Activated CD4-positive, alpha-beta T cell treated with anti-CD3 and anti-CD28 coated beads for 36 hours (primary cell): ENCODE measurements at regions not wholly inside any gene's neighbourhood (a gene's known extent, or its start where the extent isn't known, plus 50 kb on each side); places are given as distances from the start of the nearest gene placed in this dataset.

Source experiments
- ATAC-seq: fragments of 200-7000 bp; cut with Tn5 transposase; one replicate; pipeline ENCODE4 v1.10.0; 2021; ENCODE audit warnings: mild to moderate bottlenecking, moderate library complexity
- CTCF ChIA-PET: fragments of 350-600 bp; sonication (Branson Sonifier 250); formaldehyde crosslinking; loops from one replicate; lab custom pipeline; 2021; ENCODE audit warnings: antibody characterized with exemption; lab: Charles Lee
- POLR2A ChIA-PET: fragments of 350-600 bp; sonication (Branson Sonifier 250); formaldehyde crosslinking; loops from one replicate; lab custom pipeline; 2021; ENCODE audit warnings: antibody characterized with exemption, inconsistent platforms; lab: Charles Lee
- DNase-seq: peaks from one replicate; pipeline ENCODE4 v3.0.0-alpha.2; 2020
- H3K27ac Mint-ChIP-seq: one replicate; pipeline ENCODE4 v1.8.0; 2021; ENCODE audit warnings: mixed read lengths
- H3K27me3 Mint-ChIP-seq: one replicate; pipeline ENCODE4 v1.8.0; 2021; ENCODE audit warnings: mixed read lengths
- H3K36me3 Mint-ChIP-seq: one replicate; pipeline ENCODE4 v1.8.0; 2021; ENCODE audit warnings: low read depth, mixed read lengths
- H3K4me1 Mint-ChIP-seq: one replicate; pipeline ENCODE4 v1.8.0; 2021; ENCODE audit warnings: mixed read lengths
- H3K4me3 Mint-ChIP-seq: one replicate; pipeline ENCODE4 v1.8.0; 2021; ENCODE audit warnings: mild to moderate bottlenecking, moderate library complexity, mixed read lengths
- H3K9me3 Mint-ChIP-seq: one replicate; pipeline ENCODE4 v1.8.0; 2021; ENCODE audit warnings: low read depth, mixed read lengths
- intact Hi-C, 2 experiments: fragments of 100-400 bp; cut with DNase I in 1 of 2; cut with micrococcal nuclease in 1 of 2; formaldehyde crosslinking; loops; one replicate each; pipeline versions ENCODE4 v1.14.2 to v1.15.1; 2022 to 2024; cut with DNase I, micrococcal nuclease

DNA sequence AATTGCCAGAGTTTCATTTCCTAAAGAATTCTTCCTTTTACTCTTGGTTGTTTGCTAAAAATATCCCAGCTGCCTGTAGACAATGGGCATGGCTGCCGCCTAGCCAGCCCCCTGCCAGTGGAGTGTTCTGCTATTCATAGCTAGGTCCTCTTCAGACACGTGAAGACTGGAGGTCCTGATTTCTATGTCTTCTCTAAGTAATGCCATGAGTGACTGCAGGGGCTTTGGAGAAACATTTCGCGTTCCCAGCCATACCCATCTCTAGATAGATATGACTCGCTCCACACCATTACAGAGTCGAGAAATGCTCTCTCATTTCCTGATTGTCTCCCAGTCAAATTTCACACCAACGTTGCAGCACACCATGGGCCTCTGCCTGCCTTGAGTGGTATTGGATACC lies 99.5 kb upstream of the BACE2 start:
- ATAC-seq = no peak
- Mint-ChIP-seq H3K27ac (no peak overlapping the region), H3K4me3 (peak overlapping the region; percentile 9), H3K4me1 (peaks cover 9% of the 10 kb centered on the region), H3K9me3 (no peaks in the 10 kb centered on the region), H3K36me3 (no peaks in the 10 kb centered on the region), H3K27me3 (peaks cover 24% of the 10 kb centered on the region)
- DNase-seq = no peak
- intact Hi-C loops = loop anchor here (2.0 kb wide), 2 partner anchors 602 to 926 kb away; no protein-coding TSS in a partner anchor
- ChIA-PET CTCF (interaction anchor here (0.6 to 1.2 kb wide), 9 partner anchors 12 to 1201 kb away, joined by 3 to 4 read pairs (median 3); partner anchors contain the start of gene PCP4), POLR2A (no interaction called here)

DNA sequence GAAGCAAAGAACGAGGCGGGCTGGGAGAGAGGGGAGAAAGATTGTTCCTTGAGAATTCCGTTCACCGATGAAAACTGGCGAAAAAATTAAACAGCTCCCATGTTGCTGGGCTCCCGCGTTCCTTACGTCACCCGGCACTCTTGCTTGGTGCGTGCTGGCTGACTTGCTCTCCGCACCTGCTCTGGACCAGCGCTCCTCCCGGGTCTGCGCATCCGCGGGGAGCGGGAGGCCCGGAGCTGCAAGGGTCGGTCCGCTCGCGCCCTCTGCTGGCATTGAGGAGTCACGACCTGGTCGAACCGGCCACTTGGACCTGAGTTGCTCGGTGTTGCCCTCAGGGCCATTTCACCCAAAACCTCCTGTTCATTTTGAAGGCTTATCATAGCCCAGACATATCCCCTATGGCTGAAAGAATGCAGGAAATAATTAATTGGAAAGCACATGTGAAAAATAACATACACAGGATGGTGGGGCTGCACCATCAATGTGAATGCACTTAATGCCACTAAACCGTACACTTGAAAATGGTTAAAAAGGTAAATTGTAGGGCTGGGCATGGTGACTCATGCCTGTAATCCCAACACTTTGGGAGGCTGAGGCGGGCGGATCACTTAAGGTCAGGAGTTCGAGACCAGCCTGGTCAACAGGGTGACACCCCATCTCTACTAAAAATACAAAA lies 98.9 kb upstream of the BACE2 start:
- POLR2A ChIA-PET = no interaction called here
- peaks cover 24% of the 10 kb centered on the region for H3K27me3 Mint-ChIP-seq
- intact Hi-C loops = loop anchor here (1.0 to 2.0 kb wide), 3 partner anchors 602 to 926 kb away; no protein-coding TSS in a partner anchor
- H3K4me3 Mint-ChIP-seq = peak overlapping the region; percentile 9
- DNase-seq = peak; percentile 89
- peaks cover 9% of the 10 kb centered on the region for H3K4me1 Mint-ChIP-seq
- ATAC-seq = peak; percentile 78
- no peaks in the 10 kb centered on the region for H3K9me3 Mint-ChIP-seq
- CTCF ChIA-PET = interaction anchor here (0.6 to 1.2 kb wide), 9 partner anchors 13 to 1202 kb away, joined by 3 to 4 read pairs (median 3); partner anchors contain the start of gene PCP4
- no peaks in the 10 kb centered on the region for H3K36me3 Mint-ChIP-seq
- no peak overlapping the region for H3K27ac Mint-ChIP-seq

DNA sequence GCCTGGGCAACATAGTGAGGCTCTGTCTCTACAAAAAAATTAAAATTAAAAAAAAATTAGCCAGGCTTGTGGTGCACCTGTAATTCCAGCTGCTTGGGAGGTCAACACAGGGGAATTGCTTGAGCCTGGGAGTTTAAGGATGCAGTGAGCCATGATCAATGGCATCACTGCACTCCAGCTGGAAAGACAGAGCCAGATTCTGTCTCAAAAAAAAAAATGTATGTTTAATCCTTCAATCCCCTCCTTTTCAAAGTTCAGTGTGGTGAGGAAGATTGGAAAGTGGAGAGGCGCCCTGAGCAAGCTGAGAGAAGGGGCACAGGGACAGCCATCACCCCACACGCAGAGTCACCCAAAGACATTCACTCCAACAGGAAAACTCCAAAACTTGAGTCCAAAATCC lies 97.7 kb upstream of the BACE2 start:
- POLR2A ChIA-PET = no interaction called here
- H3K27ac Mint-ChIP-seq = no peak overlapping the region
- peaks cover 23% of the 10 kb centered on the region for H3K27me3 Mint-ChIP-seq
- intact Hi-C loops = no loop called here
- peaks cover 9% of the 10 kb centered on the region for H3K4me1 Mint-ChIP-seq
- no peak for DNase-seq
- no peaks in the 10 kb centered on the region for H3K36me3 Mint-ChIP-seq
- H3K4me3 Mint-ChIP-seq = no peak overlapping the region
- H3K9me3 Mint-ChIP-seq = no peaks in the 10 kb centered on the region
- CTCF ChIA-PET = no interaction called here
- no peak for ATAC-seq

DNA sequence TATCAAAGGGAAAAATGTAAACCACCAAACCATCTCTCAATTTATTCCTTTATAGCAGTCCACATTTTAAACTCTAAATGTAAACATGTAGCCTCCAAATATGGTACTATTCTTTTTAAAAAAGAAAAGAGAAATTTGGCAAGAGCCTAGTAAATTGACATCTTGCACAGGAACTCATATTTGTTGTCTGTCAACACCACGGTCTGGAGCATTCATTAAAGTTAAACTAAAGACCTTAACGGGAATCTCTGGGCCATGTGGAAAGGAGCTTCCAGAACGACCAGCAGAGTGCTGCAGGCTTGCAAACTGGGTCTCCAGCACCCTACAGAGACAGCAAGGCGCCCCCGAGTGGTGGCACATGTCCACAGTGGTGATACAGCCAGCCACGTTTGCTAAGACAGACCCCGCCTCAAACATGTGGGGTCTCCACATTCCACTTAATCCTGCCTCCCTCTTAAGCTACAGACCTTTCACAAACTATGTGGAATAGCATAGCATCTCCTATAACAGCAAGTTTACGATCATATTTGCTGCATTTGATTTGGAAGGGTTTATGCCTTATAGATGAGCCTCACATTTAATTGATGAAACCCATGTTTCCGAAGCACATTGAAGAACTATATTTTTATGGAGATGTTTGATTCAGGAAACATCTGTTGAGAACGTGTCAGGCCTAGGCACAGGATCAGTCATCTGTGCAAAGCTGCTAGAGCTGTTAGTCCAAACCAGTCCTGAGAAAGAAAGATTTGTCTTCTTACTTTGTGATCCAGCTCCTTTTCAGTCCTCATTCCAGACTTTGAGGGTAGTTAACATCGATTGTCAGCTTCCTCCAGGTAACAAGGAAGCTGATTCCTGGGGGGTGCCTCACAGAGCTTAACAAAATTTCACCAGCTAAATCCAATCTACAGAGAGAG lies 96.4 kb upstream of the BACE2 start:
- intact Hi-C loops = no loop called here
- no peak for ATAC-seq
- H3K27me3 Mint-ChIP-seq = peaks cover 21% of the 10 kb centered on the region
- H3K4me1 Mint-ChIP-seq = peaks cover 9% of the 10 kb centered on the region
- ChIA-PET CTCF (interaction anchor here (0.8 to 1.6 kb wide), 3 partner anchors 9 to 928 kb away, joined by 3 to 5 read pairs (median 3); no protein-coding TSS in a partner anchor), POLR2A (no interaction called here)
- H3K27ac Mint-ChIP-seq = no peak overlapping the region
- no peaks in the 10 kb centered on the region for H3K36me3 Mint-ChIP-seq
- no peaks in the 10 kb centered on the region for H3K9me3 Mint-ChIP-seq
- no peak overlapping the region for H3K4me3 Mint-ChIP-seq
- peak; percentile 22 for DNase-seq

DNA sequence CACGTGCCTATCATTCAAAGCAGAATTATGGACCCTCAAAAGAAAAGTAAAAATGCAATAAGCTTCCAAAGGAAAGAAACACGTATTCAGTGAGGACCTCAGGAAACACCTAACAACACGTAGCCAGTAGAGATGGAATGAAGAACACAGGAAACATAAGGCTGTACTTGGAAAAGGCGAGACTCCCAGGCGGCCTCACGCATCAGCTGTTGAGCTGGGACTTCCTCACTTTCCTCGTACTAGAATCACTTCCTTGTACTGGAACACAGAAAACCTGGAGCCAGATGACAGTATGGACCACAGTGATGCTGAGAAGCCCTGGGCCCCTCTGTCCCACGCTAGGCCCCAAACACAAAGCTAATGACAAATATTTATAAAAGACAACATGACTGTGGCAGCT lies 94.4 kb upstream of the BACE2 start:
- ChIA-PET POLR2A (interaction anchor here (0.7 kb wide), 1 partner anchor 13 kb away, joined by 3 read pairs; no protein-coding TSS in a partner anchor), CTCF (interaction anchor here (1.6 kb wide), 1 partner anchor 930 kb away, joined by 3 read pairs; no protein-coding TSS in a partner anchor)
- Mint-ChIP-seq H3K9me3 (no peaks in the 10 kb centered on the region), H3K27ac (no peak overlapping the region), H3K36me3 (no peaks in the 10 kb centered on the region), H3K27me3 (peaks cover 8% of the 10 kb centered on the region), H3K4me1 (peaks cover 7% of the 10 kb centered on the region), H3K4me3 (no peak overlapping the region)
- ATAC-seq (no peak), DNase-seq (no peak)
- intact Hi-C loops = no loop called here

DNA sequence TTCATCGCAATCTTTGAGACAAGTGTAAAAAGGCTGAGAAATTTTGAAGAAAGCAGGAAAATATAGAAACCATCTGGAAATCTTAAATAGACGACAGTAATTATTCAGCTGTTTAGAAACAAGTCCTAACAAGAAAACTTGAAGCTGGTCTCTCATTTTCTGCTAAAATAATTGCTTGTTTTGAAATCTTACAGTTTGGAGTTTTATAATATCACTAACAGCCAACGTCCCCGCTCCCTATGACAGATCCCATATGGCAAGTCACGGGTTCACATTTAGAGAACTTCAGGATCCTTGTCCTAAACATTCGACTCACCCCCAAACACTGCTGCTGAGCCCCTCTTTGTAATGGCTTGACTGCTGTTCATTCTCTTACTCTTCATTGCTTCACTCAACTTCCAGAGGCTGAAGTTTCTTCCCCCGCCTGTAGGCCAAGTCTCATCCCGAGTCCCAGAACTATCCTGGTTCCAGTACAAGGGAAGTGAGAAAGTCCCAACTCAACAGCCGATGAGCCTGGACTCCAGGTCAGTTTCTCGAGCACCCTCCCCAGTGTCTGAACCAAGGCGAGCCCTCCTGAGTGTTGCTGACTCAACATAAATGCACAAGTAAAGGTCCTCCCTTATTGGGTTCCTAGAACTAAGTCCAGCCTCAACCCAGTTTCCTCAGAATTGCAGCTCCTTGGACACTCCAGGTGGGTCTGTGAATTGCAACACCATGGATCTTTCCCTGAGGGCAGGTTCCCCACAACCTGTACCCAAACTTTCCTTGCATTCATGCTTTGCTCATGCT lies 93.4 kb upstream of the BACE2 start:
- DNase-seq (no peak), ATAC-seq (no peak)
- Mint-ChIP-seq H3K27ac (no peak overlapping the region), H3K36me3 (no peaks in the 10 kb centered on the region), H3K9me3 (no peaks in the 10 kb centered on the region), H3K4me3 (no peak overlapping the region), H3K4me1 (no peaks in the 10 kb centered on the region), H3K27me3 (peaks cover 5% of the 10 kb centered on the region)
- CTCF ChIA-PET = no interaction called here
- POLR2A ChIA-PET = no interaction called here
- intact Hi-C loops = no loop called here

DNA sequence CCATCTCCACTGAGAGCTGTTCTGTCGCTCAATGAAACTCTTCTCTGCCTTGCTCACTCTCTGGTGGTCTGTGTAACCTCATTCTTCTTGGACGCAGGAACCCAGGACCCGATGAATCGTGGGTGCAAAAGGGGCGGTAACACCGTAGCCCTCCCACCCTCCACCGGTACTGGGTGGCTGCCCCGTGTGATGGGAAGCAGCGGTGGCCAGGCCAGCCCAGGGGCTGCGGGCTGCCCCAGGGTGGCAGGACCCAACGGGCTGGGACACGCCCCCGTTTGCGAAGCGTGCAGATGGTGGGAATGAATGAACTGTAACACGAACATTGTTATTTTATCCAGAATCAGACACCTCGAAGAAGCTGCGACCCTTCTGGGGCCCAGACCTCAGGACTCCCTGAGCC lies 92.3 kb upstream of the BACE2 start:
- Mint-ChIP-seq H3K27ac (no peak overlapping the region), H3K27me3 (peaks cover 3% of the 10 kb centered on the region), H3K9me3 (no peaks in the 10 kb centered on the region), H3K4me3 (no peak overlapping the region), H3K36me3 (no peaks in the 10 kb centered on the region), H3K4me1 (no peaks in the 10 kb centered on the region)
- CTCF ChIA-PET = no interaction called here
- intact Hi-C loops = no loop called here
- ATAC-seq (no peak), DNase-seq (no peak)
- POLR2A ChIA-PET = no interaction called here

DNA sequence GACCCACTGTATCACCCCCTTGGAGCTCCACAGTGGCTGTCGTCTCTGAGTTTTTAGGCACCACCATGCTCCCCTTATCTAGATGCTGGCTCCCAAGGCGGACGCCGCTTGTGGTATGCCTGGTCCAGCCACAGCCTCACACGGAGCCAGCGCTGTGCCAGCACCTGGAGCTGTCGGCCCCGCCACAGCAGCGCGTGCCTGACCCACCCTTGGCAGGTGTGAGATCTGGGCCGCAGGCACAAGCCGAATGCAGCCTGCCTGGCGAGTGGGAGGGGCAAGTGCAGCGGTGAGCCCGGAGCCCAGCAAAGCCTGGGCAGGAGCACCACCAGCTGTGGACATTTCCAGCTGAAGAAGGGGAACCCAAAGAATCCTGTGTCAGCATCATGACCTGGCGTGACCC lies 91.9 kb upstream of the BACE2 start:
- intact Hi-C loops = no loop called here
- Mint-ChIP-seq H3K36me3 (no peaks in the 10 kb centered on the region), H3K27me3 (peaks cover 3% of the 10 kb centered on the region), H3K4me3 (no peak overlapping the region), H3K4me1 (no peaks in the 10 kb centered on the region), H3K9me3 (no peaks in the 10 kb centered on the region), H3K27ac (no peak overlapping the region)
- no peak for DNase-seq
- ATAC-seq = no peak
- CTCF ChIA-PET = no interaction called here
- POLR2A ChIA-PET = no interaction called here

DNA sequence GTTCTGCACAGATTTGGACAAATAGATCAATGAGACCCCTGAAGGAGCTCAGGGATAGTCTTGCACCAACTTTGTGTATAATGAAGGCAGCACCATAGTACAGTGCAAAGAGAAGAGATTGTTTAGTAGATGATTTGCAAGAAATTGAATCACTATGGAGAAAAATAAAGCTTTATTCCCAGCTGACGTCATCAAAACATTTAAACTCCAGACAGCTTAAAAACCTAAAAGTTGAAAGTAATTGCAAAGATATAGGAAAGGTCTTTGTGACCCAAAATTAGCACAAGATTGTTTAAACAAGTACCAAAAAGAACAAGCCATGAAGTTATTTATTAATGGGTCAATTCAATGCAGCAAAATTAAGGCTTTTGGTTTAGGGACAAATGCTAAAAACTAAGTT lies 88.8 kb upstream of the BACE2 start:
- ChIA-PET POLR2A (no interaction called here), CTCF (no interaction called here)
- Mint-ChIP-seq H3K4me3 (no peak overlapping the region), H3K27ac (no peak overlapping the region), H3K36me3 (no peaks in the 10 kb centered on the region), H3K27me3 (peaks cover 8% of the 10 kb centered on the region), H3K9me3 (no peaks in the 10 kb centered on the region), H3K4me1 (no peaks in the 10 kb centered on the region)
- DNase-seq (no peak), ATAC-seq (no peak)
- intact Hi-C loops = no loop called here

DNA sequence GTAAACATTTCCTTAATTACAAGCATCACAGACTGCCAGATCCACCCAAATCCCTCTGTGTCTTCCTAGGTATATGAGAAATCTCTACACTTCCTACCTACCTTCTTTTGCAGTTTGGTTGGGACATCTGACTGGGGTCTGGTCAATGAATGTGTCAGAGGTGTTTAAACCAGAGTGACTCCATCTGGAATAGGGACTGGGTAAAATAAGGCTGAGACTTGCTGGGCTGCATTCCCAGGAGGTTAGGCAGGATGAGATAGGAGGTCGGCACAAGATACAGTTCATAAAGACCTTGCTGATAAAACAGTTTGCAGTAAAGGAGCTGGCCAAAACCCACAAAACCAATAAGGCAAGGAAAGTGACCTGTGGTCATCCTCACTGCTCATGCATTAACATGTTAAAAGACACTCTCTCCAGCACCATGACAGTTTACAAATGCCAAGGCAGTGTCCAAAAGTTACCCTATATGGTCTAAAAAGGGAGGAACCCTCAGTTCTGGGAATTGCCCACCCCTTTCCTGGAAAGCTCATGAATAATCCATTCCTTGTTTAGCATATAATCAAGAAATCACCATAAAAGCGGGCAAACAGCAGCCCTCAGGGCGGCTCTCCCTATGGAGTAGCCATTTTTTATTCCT lies 87.4 kb upstream of the BACE2 start:
- ChIA-PET POLR2A (no interaction called here), CTCF (interaction anchor here (1.6 kb wide), 1 partner anchor 9 kb away, joined by 5 read pairs; no protein-coding TSS in a partner anchor)
- H3K27ac Mint-ChIP-seq = no peak overlapping the region
- no peaks in the 10 kb centered on the region for H3K4me1 Mint-ChIP-seq
- ATAC-seq (no peak), DNase-seq (no peak)
- H3K4me3 Mint-ChIP-seq = no peak overlapping the region
- H3K9me3 Mint-ChIP-seq = no peaks in the 10 kb centered on the region
- H3K36me3 Mint-ChIP-seq = no peaks in the 10 kb centered on the region
- intact Hi-C loops = no loop called here
- H3K27me3 Mint-ChIP-seq = peaks cover 10% of the 10 kb centered on the region

DNA sequence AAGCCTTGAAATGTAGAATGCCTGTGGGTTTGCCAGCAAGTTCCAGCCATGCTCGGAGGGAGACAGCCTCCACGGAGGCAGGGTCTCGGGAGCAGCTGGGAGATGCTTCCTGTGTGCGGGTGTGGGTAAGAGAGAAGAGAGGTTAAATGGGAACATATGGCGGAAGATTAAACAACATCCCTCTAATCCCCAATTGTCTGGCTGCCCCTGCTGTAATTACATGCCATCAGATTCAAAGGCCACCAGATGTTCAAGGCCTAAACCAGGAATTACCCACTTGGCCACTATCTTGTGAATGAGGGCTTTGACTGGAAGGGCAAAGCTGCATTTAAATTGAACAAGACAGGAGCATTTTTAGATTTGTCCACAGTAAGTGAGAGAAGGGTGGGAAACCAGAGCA lies 81.4 kb upstream of the BACE2 start:
- no peak overlapping the region for H3K4me3 Mint-ChIP-seq
- no peak overlapping the region for H3K27ac Mint-ChIP-seq
- ATAC-seq = no peak
- no peaks in the 10 kb centered on the region for H3K4me1 Mint-ChIP-seq
- POLR2A ChIA-PET = no interaction called here
- intact Hi-C loops = no loop called here
- H3K27me3 Mint-ChIP-seq = peaks cover 21% of the 10 kb centered on the region
- no peaks in the 10 kb centered on the region for H3K9me3 Mint-ChIP-seq
- CTCF ChIA-PET = no interaction called here
- no peak for DNase-seq
- H3K36me3 Mint-ChIP-seq = no peaks in the 10 kb centered on the region
